H9 (cell line): ENCODE measurements at regions not wholly inside any gene's neighbourhood (a gene's known extent, or its start where the extent isn't known, plus 50 kb on each side); places are given as distances from the start of the nearest gene placed in this dataset.

ENCODE experiments used
- DNase-seq: peaks from one replicate; pipeline ENCODE4 v3.0.0-alpha.2; 2017
- H2AFZ ChIP-seq: one replicate; pipeline ENCODE4 v1.6.1; 2013; ENCODE audit warnings: mild to moderate bottlenecking, low read length, control low read depth, moderate library complexity
- H2AK5ac ChIP-seq: 2 replicates; pipeline ENCODE4 v1.6.1; 2013; ENCODE audit warnings: low read length, control low read depth, mixed read lengths; ENCODE audit not compliant: insufficient read length
- H2BK120ac ChIP-seq: one replicate; pipeline ENCODE4 v1.6.1; 2013; ENCODE audit warnings: low read depth, mild to moderate bottlenecking, low read length, control low read depth, inconsistent platforms; ENCODE audit not compliant: poor library complexity, severe bottlenecking
- H2BK12ac ChIP-seq: 2 replicates; pipeline ENCODE4 v1.6.1; 2013; ENCODE audit warnings: low read length, control low read depth, mixed read lengths, low read depth; ENCODE audit not compliant: insufficient read length
- H2BK15ac ChIP-seq: 2 replicates; pipeline ENCODE4 v1.6.1; 2013; ENCODE audit warnings: low read depth, low read length, control low read depth
- H2BK20ac ChIP-seq: one replicate; pipeline ENCODE4 v1.6.1; 2013; ENCODE audit warnings: low read depth, mild to moderate bottlenecking, low read length, control low read depth, inconsistent platforms; ENCODE audit not compliant: poor library complexity, severe bottlenecking
- H2BK5ac ChIP-seq: 2 replicates; pipeline ENCODE4 v1.6.1; 2013; ENCODE audit warnings: low read length, control low read depth, mixed read lengths; ENCODE audit not compliant: insufficient read length
- H3K14ac ChIP-seq: 2 replicates; pipeline ENCODE4 v1.6.1; 2013; ENCODE audit warnings: low read length, control low read depth; ENCODE audit not compliant: insufficient read depth
- H3K18ac ChIP-seq: 2 replicates; pipeline ENCODE4 v1.6.1; 2013; ENCODE audit warnings: low read depth, mild to moderate bottlenecking, mixed read lengths, low read length, control low read depth; ENCODE audit not compliant: insufficient read length
- H3K23ac ChIP-seq: 2 replicates; pipeline ENCODE4 v1.6.1; 2013; ENCODE audit warnings: low read length, control low read depth, mixed read lengths, low read depth; ENCODE audit not compliant: insufficient read length
- H3K23me2 ChIP-seq: 2 replicates; pipeline ENCODE4 v1.6.1; 2013; ENCODE audit warnings: low read depth, mild to moderate bottlenecking, mixed read lengths, low read length, control low read depth; ENCODE audit not compliant: insufficient read length, poor library complexity, severe bottlenecking
- H3K27ac ChIP-seq: 2 replicates; pipeline ENCODE4 v1.5.1; 2013; ENCODE audit warnings: low read length, control low read depth, mixed read lengths, low read depth; ENCODE audit not compliant: insufficient read length
- H3K27me3 ChIP-seq: 2 replicates; pipeline ENCODE4 v1.6.1; 2013; ENCODE audit warnings: low read length, control low read depth, inconsistent platforms; ENCODE audit not compliant: insufficient read depth
- H3K4ac ChIP-seq: 2 replicates; pipeline ENCODE4 v1.6.1; 2013; ENCODE audit warnings: low read depth, mild to moderate bottlenecking, control low read depth, inconsistent platforms, low read length, moderate library complexity
- H3K4me1 ChIP-seq: 2 replicates; pipeline ENCODE4 v1.6.1; 2013; ENCODE audit warnings: low read length, control low read depth, inconsistent platforms; ENCODE audit not compliant: insufficient read depth
- H3K4me2 ChIP-seq: 2 replicates; pipeline ENCODE4 v1.6.1; 2013; ENCODE audit warnings: low read length, control low read depth, mixed read lengths; ENCODE audit not compliant: insufficient read length, insufficient read depth
- H3K56ac ChIP-seq: 2 replicates; pipeline ENCODE4 v1.6.1; 2013; ENCODE audit warnings: low read depth, mild to moderate bottlenecking, mixed read lengths, low read length, control low read depth; ENCODE audit not compliant: insufficient read length
- H3K79me1 ChIP-seq: 2 replicates; pipeline ENCODE4 v1.6.1; 2013; ENCODE audit warnings: low read depth, mild to moderate bottlenecking, moderate library complexity, low read length, control low read depth, inconsistent platforms; ENCODE audit not compliant: insufficient read depth, poor library complexity, severe bottlenecking
- H3K79me2 ChIP-seq: 2 replicates; pipeline ENCODE4 v1.6.1; 2013; ENCODE audit warnings: low read length, control low read depth, inconsistent platforms; ENCODE audit not compliant: insufficient read depth
- H3K9ac ChIP-seq: 2 replicates; pipeline ENCODE4 v1.6.1; 2013; ENCODE audit warnings: low read length, control low read depth, mixed read lengths; ENCODE audit not compliant: insufficient read length; ENCODE audit errors: extremely low read depth
- H3K9me3 ChIP-seq: one replicate; pipeline ENCODE4 v1.6.1; 2013; ENCODE audit warnings: low read depth, low read length, inconsistent platforms; ENCODE audit not compliant: control insufficient read depth
- H3T11ph ChIP-seq: one replicate; pipeline ENCODE4 v1.6.1; 2013; ENCODE audit warnings: mild to moderate bottlenecking, low read length, control low read depth, inconsistent platforms
- H4K20me1 ChIP-seq: one replicate; pipeline ENCODE4 v1.6.1; 2013; ENCODE audit not compliant: control insufficient read depth, insufficient read length, insufficient read depth
- H4K5ac ChIP-seq: 2 replicates; pipeline ENCODE4 v1.6.1; 2013; ENCODE audit warnings: low read depth, mild to moderate bottlenecking, mixed read lengths, low read length, control low read depth; ENCODE audit not compliant: insufficient read length
- H4K8ac ChIP-seq: replicated peaks from 2 replicates; pipeline ENCODE4 v1.6.1; 2013; ENCODE audit warnings: low read length, control low read depth, mixed read lengths, low read depth; ENCODE audit not compliant: insufficient read length
- H4K91ac ChIP-seq: 2 replicates; pipeline ENCODE4 v1.6.1; 2013; ENCODE audit warnings: low read depth, mild to moderate bottlenecking, moderate library complexity, mixed read lengths, low read length, control low read depth; ENCODE audit not compliant: insufficient read length
- H3K27ac Mint-ChIP-seq, 3 experiments: 2 replicates in 2 of 3; 3 replicates in 1 of 3; pipeline ENCODE4 v1.8.0; 2020 to 2021; ENCODE audit warnings: mixed read lengths in 3 of 3, mild to moderate bottlenecking in 1 of 3, moderate library complexity in 1 of 3
- H3K27me3 Mint-ChIP-seq: 2 replicates; pipeline ENCODE4 v1.8.0; 2021; ENCODE audit warnings: low read depth, mild to moderate bottlenecking, moderate library complexity, mixed read lengths
- H3K36me3 Mint-ChIP-seq, 3 experiments: 2 replicates in 2 of 3; 3 replicates in 1 of 3; pipeline ENCODE4 v1.8.0; 2020 to 2021; ENCODE audit warnings: low read depth in 3 of 3, mixed read lengths in 3 of 3; ENCODE audit not compliant: insufficient read depth in 1 of 3
- H3K4me1 Mint-ChIP-seq, 2 experiments: 2 replicates each; pipeline ENCODE4 v1.8.0; 2020; ENCODE audit warnings: mixed read lengths in 2 of 2
- H3K4me3 Mint-ChIP-seq, 2 experiments: 2 replicates in 1 of 2; 3 replicates in 1 of 2; pipeline ENCODE4 v1.8.0; 2020 to 2021; ENCODE audit warnings: mild to moderate bottlenecking in 2 of 2, mixed read lengths in 2 of 2, moderate library complexity in 1 of 2
- H3K9me3 Mint-ChIP-seq, 2 experiments: 2 replicates in 1 of 2; 3 replicates in 1 of 2; pipeline ENCODE4 v1.8.0; 2020; ENCODE audit warnings: mild to moderate bottlenecking in 2 of 2, mixed read lengths in 2 of 2, moderate library complexity in 1 of 2
- WGBS: extraction: QIAGEN DNeasy Blood & Tissue Kit; methylation state at CpG from one replicate; pipeline ENCODE4 v1.1.7; 2013; ENCODE audit warnings: missing lambda C conversion rate, low lambda C conversion rate, mixed read lengths; ENCODE audit not compliant: insufficient read length; ENCODE audit errors: extremely low coverage; 5-methylcytosine and 5-hydroxymethylcytosine counted together
- TF ChIP-seq, protein P1 (sequence below): fragments of 200-600 bp; sonication (generic); conservative IDR thresholded peaks from 3 replicates; pipeline ENCODE4 v1.8.0; 2021; ENCODE audit warnings: antibody characterized with exemption, mild to moderate bottlenecking

DNA sequence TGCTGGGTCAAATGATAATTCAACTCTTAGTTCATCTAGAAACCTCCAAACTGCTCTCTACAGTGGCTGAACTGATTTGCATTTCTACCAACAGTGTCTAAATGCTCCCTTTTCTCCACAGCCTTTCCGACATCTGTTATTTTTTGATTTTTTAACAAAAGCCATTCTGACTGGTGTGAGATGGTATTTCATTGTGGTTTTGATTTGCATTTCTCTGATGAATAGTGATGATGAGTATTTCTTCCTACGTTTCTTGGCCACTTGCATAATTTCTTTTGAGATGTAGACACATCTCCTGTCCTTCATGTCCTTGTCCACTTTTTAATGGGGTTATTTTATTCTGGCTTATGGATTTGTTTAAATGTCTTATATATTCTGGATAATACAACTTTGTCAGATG is 298.2 kb upstream of the ARSJ start:
- Histone ChIP-seq H3K56ac (no peak overlapping the region), H3K79me1 (no peaks in the 10 kb centered on the region), H2AK5ac (no peak overlapping the region), H4K91ac (no peak overlapping the region), H2AFZ (no peak overlapping the region), H3K14ac (no peak overlapping the region), H4K20me1 (no peaks in the 10 kb centered on the region), H3K27ac (no peak overlapping the region), H3K9me3 (no peaks in the 10 kb centered on the region), H2BK12ac (no peak overlapping the region), H3K79me2 (no peaks in the 10 kb centered on the region), H3K4me2 (no peak overlapping the region), H2BK120ac (no peak overlapping the region), H2BK5ac (no peak overlapping the region), H3K4me1 (no peaks in the 10 kb centered on the region), H3K9ac (no peak overlapping the region), H3K4ac (no peak overlapping the region), H3T11ph (no peak overlapping the region), H2BK20ac (no peak overlapping the region), H3K23ac (no peak overlapping the region), H3K23me2 (no peaks in the 10 kb centered on the region), H3K18ac (no peak overlapping the region), H4K8ac (no peak overlapping the region), H3K27me3 (no peaks in the 10 kb centered on the region), H2BK15ac (no peak overlapping the region), H4K5ac (no peak overlapping the region)
- Mint-ChIP-seq H3K27ac (no peak overlapping the region), H3K4me1 (peaks cover 0 to 2% of the 10 kb centered on the region in 2 experiments; a peak in 1 of 4 replicates), H3K36me3 (no peaks in the 10 kb centered on the region), H3K9me3 (no peaks in the 10 kb centered on the region), H3K4me3 (no peak overlapping the region), H3K27me3 (no peaks in the 10 kb centered on the region; the same call in 1 of the 2 replicates)
- no peak for DNase-seq
- TF ChIP-seq, protein P1, sequence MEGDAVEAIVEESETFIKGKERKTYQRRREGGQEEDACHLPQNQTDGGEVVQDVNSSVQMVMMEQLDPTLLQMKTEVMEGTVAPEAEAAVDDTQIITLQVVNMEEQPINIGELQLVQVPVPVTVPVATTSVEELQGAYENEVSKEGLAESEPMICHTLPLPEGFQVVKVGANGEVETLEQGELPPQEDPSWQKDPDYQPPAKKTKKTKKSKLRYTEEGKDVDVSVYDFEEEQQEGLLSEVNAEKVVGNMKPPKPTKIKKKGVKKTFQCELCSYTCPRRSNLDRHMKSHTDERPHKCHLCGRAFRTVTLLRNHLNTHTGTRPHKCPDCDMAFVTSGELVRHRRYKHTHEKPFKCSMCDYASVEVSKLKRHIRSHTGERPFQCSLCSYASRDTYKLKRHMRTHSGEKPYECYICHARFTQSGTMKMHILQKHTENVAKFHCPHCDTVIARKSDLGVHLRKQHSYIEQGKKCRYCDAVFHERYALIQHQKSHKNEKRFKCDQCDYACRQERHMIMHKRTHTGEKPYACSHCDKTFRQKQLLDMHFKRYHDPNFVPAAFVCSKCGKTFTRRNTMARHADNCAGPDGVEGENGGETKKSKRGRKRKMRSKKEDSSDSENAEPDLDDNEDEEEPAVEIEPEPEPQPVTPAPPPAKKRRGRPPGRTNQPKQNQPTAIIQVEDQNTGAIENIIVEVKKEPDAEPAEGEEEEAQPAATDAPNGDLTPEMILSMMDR, result no peak
- no CpG with 5 or more reads among the region's 2 CpGs for WGBS
